Osteocyte (in vitro differentiated cells): ENCODE measurements at regions not wholly inside any gene's neighbourhood (a gene's known extent, or its start where the extent isn't known, plus 50 kb on each side); places are given as distances from the start of the nearest gene placed in this dataset.

Source experiments
- DNase-seq: peaks from one replicate; pipeline ENCODE4 v3.0.0; 2021; ENCODE audit warnings: mixed read lengths; ENCODE audit not compliant: unreplicated experiment; ENCODE audit errors: extremely low spot score
- H3K27ac Mint-ChIP-seq: one replicate; pipeline ENCODE4 v1.8.0; 2021; ENCODE audit warnings: mild to moderate bottlenecking, mixed read lengths; ENCODE audit not compliant: unreplicated experiment
- H3K27me3 Mint-ChIP-seq: one replicate; pipeline ENCODE4 v1.8.0; 2021; ENCODE audit warnings: mixed read lengths; ENCODE audit not compliant: unreplicated experiment
- H3K36me3 Mint-ChIP-seq: one replicate; pipeline ENCODE4 v1.8.0; 2021; ENCODE audit warnings: mixed read lengths; ENCODE audit not compliant: unreplicated experiment
- H3K4me1 Mint-ChIP-seq: one replicate; pipeline ENCODE4 v1.8.0; 2021; ENCODE audit warnings: mixed read lengths; ENCODE audit not compliant: unreplicated experiment
- H3K4me3 Mint-ChIP-seq: one replicate; pipeline ENCODE4 v1.8.0; 2021; ENCODE audit warnings: mild to moderate bottlenecking, moderate library complexity, mixed read lengths; ENCODE audit not compliant: unreplicated experiment
- H3K9me3 Mint-ChIP-seq: one replicate; pipeline ENCODE4 v1.8.0; 2021; ENCODE audit warnings: mixed read lengths; ENCODE audit not compliant: unreplicated experiment
- CTCF ChIP-seq: fragments of 200-600 bp; sonication (generic); IDR thresholded peaks from 2 replicates; pipeline ENCODE4 v1.5.0; 2021; ENCODE audit warnings: antibody characterized with exemption, mild to moderate bottlenecking, moderate library complexity

GRCh38 chr13:48859272-48860105 is 116.2 kb upstream of the FNDC3A start:
- H3K27ac Mint-ChIP-seq: no peak overlapping the region
- no peaks in the 10 kb centered on the region for H3K9me3 Mint-ChIP-seq
- no peaks in the 10 kb centered on the region for H3K36me3 Mint-ChIP-seq
- TF ChIP-seq CTCF: no peak
- H3K4me1 Mint-ChIP-seq: no peaks in the 10 kb centered on the region
- H3K27me3 Mint-ChIP-seq: peaks cover 3% of the 10 kb centered on the region
- no peak for DNase-seq
- H3K4me3 Mint-ChIP-seq: no peak overlapping the region

DNA sequence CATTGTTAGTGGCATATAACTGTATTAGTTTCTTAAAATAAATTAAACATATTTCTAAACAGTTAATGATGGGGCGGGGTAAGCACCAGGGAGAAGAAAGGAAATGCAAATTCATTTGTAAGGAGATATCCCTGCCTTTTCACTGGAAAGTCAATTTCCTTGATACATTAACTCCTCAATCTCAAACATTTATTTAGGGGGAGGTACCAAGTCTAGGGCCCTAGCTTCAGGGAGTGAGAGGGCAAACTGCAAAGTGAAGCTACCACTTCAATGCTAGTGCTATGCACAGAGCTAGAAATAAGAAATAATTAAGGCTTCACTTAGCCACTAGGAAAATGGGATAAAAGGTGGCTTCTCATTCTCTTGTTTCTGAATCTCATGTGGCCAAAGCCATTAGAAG is 115.3 kb upstream of the FNDC3A start:
- H3K27ac Mint-ChIP-seq: no peak overlapping the region
- no peaks in the 10 kb centered on the region for H3K9me3 Mint-ChIP-seq
- DNase-seq: no peak
- peaks cover 3% of the 10 kb centered on the region for H3K27me3 Mint-ChIP-seq
- no peak for TF ChIP-seq CTCF
- no peaks in the 10 kb centered on the region for H3K4me1 Mint-ChIP-seq
- H3K36me3 Mint-ChIP-seq: no peaks in the 10 kb centered on the region
- no peak overlapping the region for H3K4me3 Mint-ChIP-seq

GRCh38 chr13:48862572-48862971 is 113.1 kb upstream of the FNDC3A start:
- no peaks in the 10 kb centered on the region for H3K9me3 Mint-ChIP-seq
- no peak overlapping the region for H3K4me3 Mint-ChIP-seq
- no peaks in the 10 kb centered on the region for H3K36me3 Mint-ChIP-seq
- DNase-seq: no peak
- H3K4me1 Mint-ChIP-seq: no peaks in the 10 kb centered on the region
- no peak for TF ChIP-seq CTCF
- H3K27ac Mint-ChIP-seq: no peak overlapping the region
- peaks cover 3% of the 10 kb centered on the region for H3K27me3 Mint-ChIP-seq

DNA sequence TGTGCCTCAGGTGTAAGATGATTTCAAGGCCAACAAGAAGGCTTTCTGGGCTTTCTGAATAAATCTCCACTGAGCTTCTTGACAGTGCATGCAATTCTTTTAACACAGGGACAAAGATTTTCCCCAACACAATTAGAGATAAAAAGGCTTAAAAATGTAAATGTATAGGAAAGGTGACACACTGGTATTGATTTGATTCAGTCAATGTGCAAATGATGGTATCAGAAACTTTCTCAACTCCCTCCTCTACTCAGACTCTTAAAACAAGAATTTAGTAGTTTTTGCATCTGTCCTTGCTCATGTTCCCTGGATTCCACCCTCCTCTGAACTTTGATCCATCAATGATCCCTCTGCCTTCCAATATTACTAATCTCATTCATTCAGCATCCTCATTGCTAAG is 111.6 kb upstream of the FNDC3A start:
- no peaks in the 10 kb centered on the region for H3K36me3 Mint-ChIP-seq
- no peak for DNase-seq
- no peak for TF ChIP-seq CTCF
- no peaks in the 10 kb centered on the region for H3K9me3 Mint-ChIP-seq
- no peak overlapping the region for H3K27ac Mint-ChIP-seq
- peaks cover 3% of the 10 kb centered on the region for H3K27me3 Mint-ChIP-seq
- no peaks in the 10 kb centered on the region for H3K4me1 Mint-ChIP-seq
- no peak overlapping the region for H3K4me3 Mint-ChIP-seq

- no peak overlapping the region for H3K4me3 Mint-ChIP-seq
- no peak for DNase-seq
- H3K36me3 Mint-ChIP-seq: no peaks in the 10 kb centered on the region
- no peaks in the 10 kb centered on the region for H3K9me3 Mint-ChIP-seq
- H3K4me1 Mint-ChIP-seq: no peaks in the 10 kb centered on the region
- H3K27me3 Mint-ChIP-seq: no peaks in the 10 kb centered on the region
- H3K27ac Mint-ChIP-seq: no peak overlapping the region
- no peak for TF ChIP-seq CTCF
These were observed 109.5 kb upstream of the FNDC3A start for GRCh38 chr13:48866249-48866648.
